Brain microvascular endothelial cell (primary cell): ENCODE measurements at regions not wholly inside any gene's neighbourhood (a gene's known extent, or its start where the extent isn't known, plus 50 kb on each side); places are given as distances from the start of the nearest gene placed in this dataset.

Experiments used
- DNase-seq: peaks from one replicate; pipeline ENCODE4 v3.0.0-alpha.2; 2020
- H3K27ac ChIP-seq: fragments of 250-450 bp; sonication (Bioruptor Pico); 2 replicates; pipeline ENCODE4 v1.5.1; 2020; ENCODE audit warnings: mild to moderate bottlenecking, moderate library complexity
- H3K27me3 ChIP-seq: fragments of 250-450 bp; sonication (Bioruptor Pico); replicated peaks from 2 replicates; pipeline ENCODE4 v1.5.1; 2020; ENCODE audit warnings: mild to moderate bottlenecking
- H3K36me3 ChIP-seq: fragments of 250-450 bp; sonication (Bioruptor Pico); replicated peaks from 2 replicates; pipeline ENCODE4 v1.5.1; 2020; ENCODE audit warnings: mild to moderate bottlenecking
- H3K4me3 ChIP-seq: 2 replicates; pipeline ENCODE4 v1.5.1; 2011; ENCODE audit warnings: low read depth, mild to moderate bottlenecking, control low read depth, low read length, moderate library complexity
- CTCF ChIP-seq: IDR thresholded peaks from 2 replicates; pipeline ENCODE4 v1.5.1; 2011; ENCODE audit warnings: low read depth, mild to moderate bottlenecking, moderate library complexity, low read length, control low read depth, inconsistent platforms; ENCODE audit errors: missing control alignments
- in situ Hi-C: cut with HindIII; loops from 2 replicates; pipeline ENCODE4 v1.10.0; 2017; ENCODE audit warnings: low sequenced_read_pairs, low pct_ligation_motif_present

- in situ Hi-C loops = no loop called here
- DNase-seq = no peak
- Histone ChIP-seq H3K4me3 (no peak overlapping the region), H3K27me3 (no peaks in the 10 kb centered on the region), H3K36me3 (no peaks in the 10 kb centered on the region), H3K27ac (no peak overlapping the region)
- TF ChIP-seq CTCF = no peak
These were observed 168.3 kb downstream of the NRP2 start for GRCh38 chr2:205850611-205851010.

GRCh38 chr2:205850132-205850531 lies 167.8 kb downstream of the NRP2 start:
- in situ Hi-C loops = no loop called here
- no peaks in the 10 kb centered on the region for H3K36me3 ChIP-seq
- H3K4me3 ChIP-seq = no peak overlapping the region
- TF ChIP-seq CTCF = no peak
- H3K27me3 ChIP-seq = no peaks in the 10 kb centered on the region
- no peak overlapping the region for H3K27ac ChIP-seq
- no peak for DNase-seq

GRCh38 chr2:205849136-205849535 lies 166.8 kb downstream of the NRP2 start:
- Histone ChIP-seq H3K27me3 (no peaks in the 10 kb centered on the region), H3K4me3 (no peak overlapping the region), H3K36me3 (no peaks in the 10 kb centered on the region), H3K27ac (no peak overlapping the region)
- TF ChIP-seq CTCF = no peak
- in situ Hi-C loops = no loop called here
- DNase-seq = no peak

GRCh38 chr2:205848601-205849000 lies 166.3 kb downstream of the NRP2 start:
- no peak for DNase-seq
- no peak overlapping the region for H3K4me3 ChIP-seq
- no peaks in the 10 kb centered on the region for H3K27me3 ChIP-seq
- no peaks in the 10 kb centered on the region for H3K36me3 ChIP-seq
- no peak overlapping the region for H3K27ac ChIP-seq
- TF ChIP-seq CTCF = no peak
- in situ Hi-C loops = no loop called here
